ENCODE measurements at regions not wholly inside any gene's neighbourhood (a gene's known extent, or its start where the extent isn't known, plus 50 kb on each side); places are given as distances from the start of the nearest gene placed in this dataset.
"Not testable (repeated sequence)": the region's sequence is repeated elsewhere in the genome, so short reads cannot be mapped to it uniquely, and the experiment has no call there.

GRCh38 chr7:79952399-79952798, 182.2 kb upstream of the GNAI1 start:
- no peak for DNase-seq

GRCh38 chr7:79951415-79951814, 183.2 kb upstream of the GNAI1 start:
- no peak for DNase-seq

GRCh38 chr7:79949778-79950177, 184.9 kb upstream of the GNAI1 start:
- DNase-seq, result no peak

- DNase-seq, result no peak
Measured at GRCh38 chr7:79936281-79936983, 198.2 kb upstream of the GNAI1 start.

GRCh38 chr7:79934727-79935126, 199.9 kb upstream of the GNAI1 start:
- DNase-seq, result no peak

GRCh38 chr7:79933144-79933543, 201.5 kb upstream of the GNAI1 start:
- no peak for DNase-seq

GRCh38 chr7:79930604-79931003, 204.0 kb upstream of the GNAI1 start:
- no peak for DNase-seq

GRCh38 chr7:79927116-79927515, 207.5 kb upstream of the GNAI1 start:
- DNase-seq, result no peak

GRCh38 chr7:79923953-79924352, 210.7 kb upstream of the GNAI1 start:
- DNase-seq, result no peak

- no peak for DNase-seq
Measured at GRCh38 chr7:79922894-79923293, 211.7 kb upstream of the GNAI1 start.

- DNase-seq, result no peak
Measured at GRCh38 chr7:79921976-79922375, 212.7 kb upstream of the GNAI1 start.

- DNase-seq, result not testable (repeated sequence)
Measured at GRCh38 chr7:79918632-79919031, 216.0 kb upstream of the GNAI1 start.

GRCh38 chr7:79915346-79915745, 219.3 kb upstream of the GNAI1 start:
- DNase-seq, result not testable (repeated sequence)

- DNase-seq, result no peak
Measured at GRCh38 chr7:79912213-79912633, 222.4 kb upstream of the GNAI1 start.

- DNase-seq, result no peak
Measured at GRCh38 chr7:79911420-79911819, 223.2 kb upstream of the GNAI1 start.

- DNase-seq, result no peak
Measured at GRCh38 chr7:79909176-79909575, 225.5 kb upstream of the GNAI1 start.

GRCh38 chr7:79897166-79897565, 237.5 kb upstream of the GNAI1 start:
- DNase-seq, result no peak

- DNase-seq, result no peak
Measured at GRCh38 chr7:79893991-79894390, 240.6 kb upstream of the GNAI1 start.

- DNase-seq, result no peak
Measured at GRCh38 chr7:79882922-79883321, 251.7 kb upstream of the GNAI1 start.

- no peak for DNase-seq
Measured at GRCh38 chr7:79880312-79880711, 254.3 kb upstream of the GNAI1 start.

GRCh38 chr7:79877874-79878465, 256.7 kb upstream of the GNAI1 start:
- no peak for DNase-seq

- no peak for DNase-seq
Measured at GRCh38 chr7:79876848-79877252, 257.8 kb upstream of the GNAI1 start.

- DNase-seq, result no peak
Measured at GRCh38 chr7:79874797-79875196, 259.8 kb upstream of the GNAI1 start.

- DNase-seq, result no peak
Measured at GRCh38 chr7:79872176-79872575, 262.5 kb upstream of the GNAI1 start.

GRCh38 chr7:79868010-79868409, 266.6 kb upstream of the GNAI1 start:
- no peak for DNase-seq

All from right forelimb (tissue), 1 donor.